DMS53 treated with DMSO at 0.1 percent for 48 hours (cell line): ENCODE measurements at regions not wholly inside any gene's neighbourhood (a gene's known extent, or its start where the extent isn't known, plus 50 kb on each side); places are given as distances from the start of the nearest gene placed in this dataset.

Experiments
- DNase-seq: peaks from one replicate; lab custom pipeline; 2025; ENCODE audit not compliant: unreplicated experiment; lab: John Stamatoyannopoulos, UW

DNA sequence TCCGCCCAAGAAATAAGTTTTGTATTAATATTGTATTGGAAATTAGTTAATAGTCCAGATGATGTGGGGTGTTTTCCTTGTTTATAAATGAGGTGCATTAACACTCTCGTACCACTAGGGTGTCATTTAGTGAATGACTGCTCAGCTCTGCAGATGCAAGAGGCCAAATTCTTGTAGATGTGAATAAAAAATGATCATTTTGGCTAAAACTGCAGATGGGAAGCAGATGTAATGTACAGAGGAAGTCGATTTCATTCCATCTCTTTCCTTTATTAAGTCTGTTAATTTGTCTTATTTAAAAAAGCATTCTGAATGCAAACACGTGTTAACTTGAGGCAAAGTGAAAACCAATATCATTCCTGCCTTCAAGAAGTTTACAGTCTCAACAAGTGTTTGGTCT, 108.1 kb downstream of the DHX15 start:
- DNase-seq = peak; percentile 35

DNA sequence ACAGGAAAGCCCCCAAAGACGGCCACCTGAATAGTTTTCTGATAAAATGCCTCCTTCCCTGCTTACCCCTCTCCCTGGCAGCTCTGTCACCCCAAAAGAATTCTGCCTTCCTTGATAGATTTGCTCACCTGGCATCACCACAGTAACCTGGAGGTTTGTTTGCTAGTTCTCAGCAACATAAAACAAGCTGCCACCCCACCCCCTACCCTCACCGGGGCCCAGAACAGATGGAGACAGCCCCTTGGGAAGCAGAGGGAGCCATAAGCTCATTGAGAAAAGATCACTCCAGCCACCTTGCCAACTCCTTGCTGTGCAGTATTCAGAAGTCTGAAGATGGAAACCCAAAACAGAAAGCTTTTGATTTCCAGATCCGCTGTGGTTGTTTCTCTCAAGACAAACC, 108.6 kb downstream of the DHX15 start:
- no peak for DNase-seq

DNA sequence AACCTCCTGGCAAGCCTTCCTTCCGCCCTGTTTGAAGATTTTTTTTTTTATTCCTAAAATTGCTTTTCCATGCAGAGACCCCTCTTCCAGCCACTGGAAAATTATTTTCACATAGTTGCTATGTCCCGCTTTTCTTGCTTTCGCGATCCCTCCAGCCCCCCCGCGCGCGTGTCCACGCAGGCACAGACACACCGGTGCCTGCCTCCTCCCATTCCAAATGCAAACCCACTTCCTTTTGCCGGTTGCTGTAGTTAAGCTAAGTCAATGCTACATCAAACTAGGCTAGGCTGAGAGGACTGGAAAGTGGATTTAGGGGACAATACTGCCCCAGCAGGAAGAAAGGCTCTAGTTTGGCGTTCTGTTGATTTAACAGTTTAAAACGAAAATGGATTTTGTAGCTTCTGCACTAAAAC, 111.0 kb downstream of the DHX15 start:
- DNase-seq = peak; percentile 53

DNA sequence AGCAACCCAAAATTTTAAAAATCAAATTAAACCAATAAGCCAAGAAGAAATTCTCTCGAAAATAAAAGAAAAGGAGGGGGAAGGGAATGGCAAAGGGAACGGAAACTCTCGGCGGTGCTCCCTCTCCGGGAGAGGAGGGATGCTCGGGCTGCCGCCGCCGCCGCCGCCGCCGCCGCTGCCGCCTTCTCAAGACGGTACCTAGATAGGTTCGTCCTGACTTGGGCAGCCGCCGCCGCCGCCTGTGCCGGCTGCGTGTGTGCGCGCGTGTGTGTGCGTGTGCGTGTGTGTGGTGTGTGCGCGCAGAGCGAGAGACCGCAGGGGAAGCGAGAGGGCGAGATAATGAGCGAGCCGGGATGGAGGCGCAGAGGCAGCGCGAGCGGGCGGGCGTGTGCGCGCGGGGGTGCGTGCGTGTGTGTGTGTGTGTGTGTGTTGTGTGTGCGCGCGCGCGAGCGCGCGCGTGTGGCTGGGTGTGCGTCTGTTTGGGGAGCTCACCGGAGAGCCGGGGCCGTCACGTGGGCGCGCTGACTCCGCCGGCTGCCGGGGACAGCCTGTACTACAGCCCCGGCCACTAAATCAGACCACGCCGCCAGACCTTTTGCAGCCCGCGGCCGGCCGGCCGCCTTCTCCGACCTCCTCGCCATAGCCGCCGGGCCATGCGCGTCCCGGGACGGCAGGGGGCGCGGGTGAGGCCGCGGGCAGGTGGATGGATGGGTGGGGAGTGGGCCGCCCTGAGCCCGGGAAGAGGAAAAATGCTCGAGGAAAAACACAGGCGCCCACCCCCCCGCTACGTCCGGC, 111.6 kb downstream of the DHX15 start:
- DNase-seq = peak; percentile 87

DNA sequence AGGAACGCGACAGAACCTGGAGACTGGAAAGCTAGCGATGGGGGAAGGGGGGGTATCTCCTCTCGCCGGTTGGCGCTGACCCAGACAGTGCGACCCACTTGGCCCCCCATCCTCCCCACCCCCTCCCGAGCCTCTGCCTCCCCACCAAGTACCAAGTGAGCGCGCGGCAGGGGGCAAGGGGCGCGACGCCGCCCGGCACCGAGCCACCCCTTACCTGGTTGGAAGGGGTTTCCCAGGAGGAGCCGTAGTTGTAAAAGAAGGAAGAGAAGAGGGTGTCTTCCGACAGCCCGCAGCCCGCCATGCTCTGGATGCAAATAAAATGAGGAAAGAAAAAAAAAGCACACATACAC, 112.2 kb downstream of the DHX15 start:
- DNase-seq = no peak

DNA sequence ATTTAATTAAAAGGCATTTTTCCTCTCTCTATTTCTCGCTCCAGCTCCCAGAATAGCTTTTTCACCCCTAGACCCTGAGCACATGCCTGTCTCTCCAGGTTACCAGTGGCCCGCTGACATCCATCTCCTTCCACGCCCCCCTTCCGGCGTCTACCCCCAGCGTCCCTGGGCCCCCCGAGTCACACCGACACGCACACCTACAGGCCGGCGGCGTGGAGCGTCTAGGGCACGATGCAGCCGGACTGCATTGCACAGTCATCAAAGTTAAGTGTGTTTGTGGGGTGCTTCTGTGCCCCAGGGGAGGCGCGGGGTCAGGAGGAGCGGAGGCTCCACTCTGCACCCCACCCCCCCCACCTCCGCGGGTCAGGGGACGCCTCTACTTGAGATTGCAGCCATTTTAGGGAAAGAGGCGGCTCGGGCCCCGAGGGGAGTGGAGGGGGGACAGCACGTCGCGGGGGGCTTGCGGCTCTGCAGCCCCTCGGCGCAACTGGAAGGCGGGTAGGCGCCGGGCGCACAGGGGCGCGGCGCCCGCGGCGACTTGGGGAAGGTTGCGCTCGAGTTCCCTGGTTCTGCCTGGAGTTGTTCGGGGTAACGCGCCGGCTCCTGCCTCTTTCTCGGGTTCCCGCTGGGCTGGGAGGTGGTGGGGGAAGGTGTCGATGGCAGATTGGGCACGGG, 112.7 kb downstream of the DHX15 start:
- no peak for DNase-seq

DNA sequence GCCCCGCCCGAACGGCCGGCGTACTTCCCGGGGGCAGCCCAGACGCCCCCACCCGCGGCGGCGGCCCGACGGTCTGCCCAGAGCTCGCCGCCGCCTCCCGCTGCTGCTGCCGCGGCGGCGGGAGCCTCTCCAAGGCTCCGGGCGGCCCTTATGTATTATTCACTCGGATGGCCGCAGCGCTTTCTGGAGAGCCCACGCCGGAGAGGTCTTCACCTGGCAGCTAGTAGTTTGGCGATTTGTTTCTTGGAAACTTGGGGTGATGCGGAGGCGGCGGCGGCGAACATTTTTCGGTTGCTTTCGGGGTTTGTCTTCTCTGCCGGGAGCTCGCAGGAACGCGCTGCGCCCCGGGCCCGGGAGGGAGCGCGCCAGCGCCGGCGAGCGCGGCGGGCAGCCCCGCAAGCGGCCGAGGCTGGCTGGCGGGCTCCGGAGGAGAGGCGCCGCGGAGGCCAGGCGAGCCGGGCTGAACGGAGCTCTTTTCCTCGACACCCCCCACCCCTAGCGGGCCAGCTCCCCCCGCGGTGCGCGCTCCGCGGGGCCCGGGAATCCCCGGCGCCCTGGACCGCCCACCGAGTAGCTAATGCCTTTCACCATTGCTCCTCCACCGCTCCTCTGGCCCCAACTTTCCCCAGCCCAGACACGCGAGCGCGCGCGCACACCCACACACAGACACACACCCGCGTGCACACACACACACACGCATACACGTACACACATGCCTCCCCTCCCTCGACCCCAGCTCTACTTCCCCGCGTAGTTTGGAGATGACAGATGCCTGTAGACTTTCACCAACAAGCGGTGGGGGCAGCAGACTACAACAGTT, 113.5 kb downstream of the DHX15 start:
- peak; percentile 50 for DNase-seq

DNA sequence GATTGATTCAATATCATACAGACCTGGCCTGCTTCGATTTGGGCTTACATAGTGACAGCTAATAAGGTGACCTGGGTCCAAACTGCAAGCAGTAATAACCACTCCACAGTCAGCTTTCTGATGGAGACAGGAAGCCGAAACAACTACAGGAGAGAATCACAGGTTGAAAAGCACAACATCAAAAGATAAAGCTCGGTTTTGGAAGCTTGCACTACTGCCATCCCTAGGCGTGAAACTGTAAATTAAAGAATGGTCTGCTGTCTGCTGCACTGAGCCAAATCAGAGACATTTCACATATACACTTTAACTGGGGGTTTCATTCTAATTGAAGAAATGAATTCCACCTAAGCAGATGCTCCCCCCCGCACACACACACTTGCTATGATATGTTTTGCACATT, 116.3 kb downstream of the DHX15 start:
- DNase-seq = no peak

DNA sequence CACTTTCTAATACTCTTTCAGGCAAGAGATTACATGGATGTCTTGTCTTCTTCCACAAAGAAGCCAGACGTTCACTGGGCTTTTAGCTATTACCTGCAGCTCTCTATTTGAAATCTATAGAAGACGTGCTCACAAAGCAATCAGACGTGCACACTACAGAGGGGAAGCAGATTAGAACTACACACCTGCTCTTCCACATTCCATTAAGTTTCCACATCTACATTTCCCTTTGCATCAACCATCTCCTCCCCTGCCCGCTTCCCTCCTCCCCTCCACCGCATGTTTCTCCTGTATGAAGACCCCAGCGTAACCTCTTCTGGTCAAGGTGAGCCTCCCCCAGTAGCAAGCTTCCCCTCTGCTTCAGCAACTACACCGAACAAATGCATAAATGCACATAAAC, 119.8 kb downstream of the DHX15 start:
- DNase-seq = no peak

DNA sequence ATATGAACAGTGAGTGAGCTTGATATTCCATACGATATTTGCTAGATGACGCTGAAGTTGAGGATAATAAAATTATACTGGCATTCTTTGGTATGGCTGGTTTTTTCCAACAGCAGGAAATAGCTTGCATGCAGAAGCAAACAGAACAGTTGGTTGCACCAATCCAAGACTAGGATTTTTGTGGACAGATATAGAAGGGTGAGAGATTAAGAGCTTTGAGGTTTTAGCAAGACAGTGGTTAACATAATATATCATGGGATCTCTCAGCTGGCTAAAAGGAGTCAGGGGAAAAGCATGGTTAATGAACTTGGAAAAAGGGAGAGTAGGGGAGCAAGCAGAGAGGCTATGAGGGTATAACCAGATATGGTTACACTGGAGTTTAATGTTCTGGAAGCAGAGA, 127.9 kb downstream of the DHX15 start:
- no peak for DNase-seq

DNA sequence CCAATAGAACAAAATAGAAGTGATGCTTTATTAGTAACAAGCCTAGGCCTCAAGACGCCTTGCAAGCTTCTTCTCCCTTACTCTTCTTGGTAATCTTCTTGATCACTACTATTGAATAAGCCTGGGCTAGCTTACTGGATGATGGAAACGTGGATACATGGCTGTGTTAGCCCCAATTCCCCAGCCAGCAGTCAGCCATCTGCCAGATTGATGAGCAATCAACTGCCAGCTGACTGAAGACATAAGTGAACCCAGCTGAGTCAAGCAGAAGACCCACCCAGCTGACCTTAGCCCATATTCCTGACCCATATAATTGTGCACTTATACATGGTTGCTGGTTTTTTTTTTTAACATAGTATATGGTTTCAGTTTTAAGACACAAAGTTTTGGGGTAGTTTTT, 130.4 kb downstream of the DHX15 start:
- DNase-seq = no peak

DNA sequence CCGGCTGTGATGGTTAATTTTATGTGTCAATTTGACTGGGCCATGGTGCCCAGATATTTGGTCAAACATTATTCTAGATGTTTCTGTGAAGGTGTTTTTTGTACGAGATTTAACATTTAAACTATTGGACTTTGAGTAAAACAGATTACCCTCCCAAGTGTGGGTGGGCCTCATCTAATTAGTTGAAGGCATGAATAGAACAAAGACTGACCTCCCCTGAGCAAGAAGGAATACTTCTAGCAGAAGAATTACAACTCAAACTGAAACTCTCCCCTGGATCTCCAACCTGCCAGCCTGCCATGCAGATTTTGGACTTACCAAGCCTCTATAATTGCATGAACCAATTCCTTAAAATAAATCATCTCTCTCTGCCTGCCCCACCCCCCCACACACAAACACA, 132.5 kb downstream of the DHX15 start:
- DNase-seq = no peak

DNA sequence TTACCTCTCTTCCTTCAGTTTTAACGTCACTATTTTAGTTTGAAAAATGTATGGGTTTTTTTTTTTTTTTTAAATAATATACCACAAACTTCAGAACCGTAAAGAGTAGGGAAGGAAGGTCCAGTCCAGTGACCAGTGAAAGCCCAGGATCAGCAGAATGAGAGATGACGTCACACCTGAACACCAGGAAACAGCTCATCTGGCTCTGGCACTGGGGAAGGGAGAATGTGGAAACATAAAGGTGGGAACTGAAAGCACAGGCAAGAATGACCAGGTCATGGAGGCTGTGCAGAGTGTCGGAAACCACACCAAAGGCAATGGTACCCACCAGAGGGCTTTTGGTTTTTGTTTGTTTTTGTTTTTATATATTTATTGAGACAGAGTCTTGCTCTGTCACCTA, 141.2 kb downstream of the DHX15 start:
- no peak for DNase-seq

DNA sequence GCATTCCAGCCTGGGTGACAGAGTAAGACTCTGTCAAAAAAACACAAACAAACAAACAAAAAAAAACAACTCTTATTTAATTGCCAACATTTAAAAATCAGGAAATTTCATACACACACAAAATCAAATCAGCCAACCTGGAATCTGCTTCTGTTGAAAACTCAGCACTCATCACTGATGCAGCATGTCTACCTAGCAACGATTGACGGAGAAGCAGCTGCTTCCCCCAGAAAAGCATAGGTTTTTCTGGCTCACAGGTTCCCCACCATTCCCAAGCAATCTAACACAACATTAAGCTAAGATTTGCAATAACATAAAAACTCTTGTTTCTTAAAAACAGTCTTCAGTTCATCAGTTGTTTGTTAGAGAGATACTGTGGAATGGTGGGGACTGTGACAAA, 143.6 kb downstream of the DHX15 start:
- no peak for DNase-seq

DNA sequence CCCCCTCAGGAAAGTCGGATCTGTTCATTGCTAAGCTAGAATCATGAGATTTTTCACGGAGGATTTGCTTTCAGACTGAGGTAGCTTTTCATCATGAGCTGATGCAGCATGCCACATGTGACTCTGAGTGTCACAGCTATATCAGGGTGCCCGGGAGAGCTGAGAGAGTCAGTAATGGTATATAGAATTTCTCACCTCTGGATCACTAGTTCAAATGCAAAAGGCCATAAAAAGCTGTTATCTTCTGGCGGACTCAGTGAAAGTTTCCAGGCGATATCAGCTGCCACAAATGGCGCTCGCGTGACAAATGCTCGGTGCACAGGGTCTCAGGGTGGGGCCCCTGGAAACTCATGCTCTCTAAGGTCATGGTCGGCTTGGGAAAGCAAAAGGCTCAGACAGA, 150.1 kb downstream of the DHX15 start:
- no peak for DNase-seq

DNA sequence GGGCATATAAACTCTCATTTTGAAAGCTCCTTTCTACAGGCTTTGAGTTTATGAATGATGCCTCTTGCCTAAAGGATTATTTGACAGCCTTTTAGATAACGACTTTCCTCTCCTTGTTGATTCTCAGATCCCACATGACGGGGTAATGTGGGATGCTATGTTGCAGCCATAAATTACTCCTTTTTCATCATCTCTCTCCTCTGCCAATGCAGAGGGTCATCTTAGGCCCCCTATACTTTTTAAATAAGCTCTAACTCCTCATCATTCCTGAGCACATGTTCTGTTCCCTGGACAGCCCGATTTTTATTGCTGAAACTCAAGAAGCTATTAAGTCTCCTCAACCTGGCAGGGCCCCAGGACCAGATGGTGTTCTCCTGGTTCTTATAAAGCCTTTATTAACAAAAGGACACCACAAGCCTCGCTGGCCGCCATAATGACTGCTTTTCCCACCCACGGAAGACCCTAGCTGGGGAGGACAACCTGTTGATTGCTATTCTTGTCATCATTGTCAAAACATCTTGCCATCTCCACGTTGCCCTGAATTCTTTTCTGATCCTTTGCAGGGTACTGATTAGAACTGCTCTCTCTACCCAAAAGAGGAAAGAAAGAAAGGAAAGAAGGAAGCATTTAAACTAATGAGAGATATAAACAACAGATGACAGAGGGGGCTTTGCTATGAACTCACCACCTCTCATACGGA, 150.7 kb downstream of the DHX15 start:
- DNase-seq = no peak

DNA sequence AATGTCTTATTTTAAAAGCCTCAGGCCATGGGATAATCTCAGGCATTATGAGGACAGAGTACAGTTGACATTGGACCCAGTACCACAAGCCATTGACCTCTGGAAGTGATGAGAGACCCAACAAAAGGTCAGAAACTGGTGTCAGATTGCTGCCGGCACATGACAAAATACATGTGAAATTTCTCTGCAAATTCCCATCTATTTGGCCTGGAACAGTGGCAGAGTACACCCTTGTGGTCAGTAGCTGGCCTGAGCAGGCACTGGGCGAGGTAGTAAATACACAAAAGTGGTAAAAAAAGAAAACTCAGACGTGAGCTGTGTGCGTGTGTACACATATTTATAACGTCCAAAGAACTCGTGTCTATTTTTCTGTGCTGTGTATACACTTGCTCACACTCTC, 155.5 kb downstream of the DHX15 start:
- no peak for DNase-seq

DNA sequence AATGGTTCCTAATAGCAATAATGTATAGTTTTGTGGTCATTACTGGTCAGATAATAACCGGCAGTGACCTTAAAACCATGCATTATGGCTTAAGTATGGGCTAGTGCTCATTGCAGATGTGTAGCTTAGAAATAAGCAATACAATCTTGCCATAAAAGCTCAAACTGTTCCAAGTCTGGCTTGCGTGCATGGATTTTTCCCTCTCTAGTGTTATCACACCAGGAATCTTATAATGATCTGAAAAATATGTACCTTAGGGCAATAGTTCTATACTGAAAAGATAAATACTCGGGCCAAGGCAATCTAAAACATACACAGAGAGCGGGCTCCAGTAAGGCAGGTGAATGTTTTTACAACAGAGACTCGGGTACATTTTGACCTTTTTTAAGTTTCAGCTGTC, 157.8 kb downstream of the DHX15 start:
- DNase-seq = no peak

DNA sequence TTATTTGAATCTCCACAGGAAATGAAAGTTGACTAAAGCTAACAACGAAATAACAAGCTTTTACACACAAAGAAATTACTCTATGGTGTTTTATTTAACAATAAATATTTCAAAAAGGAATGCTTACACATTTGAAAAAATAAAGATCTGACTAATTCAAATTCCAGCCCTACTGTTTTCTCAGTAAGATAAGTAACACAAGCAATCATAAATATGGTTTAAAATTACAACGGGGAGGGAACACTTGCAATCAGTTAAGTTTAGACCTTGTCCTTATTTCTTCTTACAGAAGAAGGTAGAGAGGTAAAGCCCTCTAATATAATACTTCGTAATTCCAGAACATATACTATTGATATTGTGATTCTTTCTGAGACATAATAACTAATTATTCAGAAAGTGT, 158.5 kb downstream of the DHX15 start:
- DNase-seq = no peak

DNA sequence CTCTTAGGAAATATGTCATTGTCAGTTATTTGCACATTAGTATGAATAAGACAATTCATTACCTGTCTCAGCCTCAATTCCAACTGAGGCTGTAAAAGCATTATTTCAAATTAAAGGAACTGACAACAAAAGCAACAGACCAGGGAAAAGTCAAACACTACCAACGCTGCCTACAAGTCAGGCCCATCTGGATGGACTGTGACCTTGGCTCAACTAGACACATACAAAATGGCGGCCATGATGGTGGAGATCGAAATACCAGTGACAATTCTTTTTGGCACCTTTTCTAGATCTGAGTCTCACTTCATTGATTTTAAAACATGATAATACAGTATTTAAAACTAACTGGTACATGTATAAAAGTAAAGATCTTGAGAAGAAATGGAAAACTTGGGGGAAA, 160.7 kb downstream of the DHX15 start:
- DNase-seq = no peak

DNA sequence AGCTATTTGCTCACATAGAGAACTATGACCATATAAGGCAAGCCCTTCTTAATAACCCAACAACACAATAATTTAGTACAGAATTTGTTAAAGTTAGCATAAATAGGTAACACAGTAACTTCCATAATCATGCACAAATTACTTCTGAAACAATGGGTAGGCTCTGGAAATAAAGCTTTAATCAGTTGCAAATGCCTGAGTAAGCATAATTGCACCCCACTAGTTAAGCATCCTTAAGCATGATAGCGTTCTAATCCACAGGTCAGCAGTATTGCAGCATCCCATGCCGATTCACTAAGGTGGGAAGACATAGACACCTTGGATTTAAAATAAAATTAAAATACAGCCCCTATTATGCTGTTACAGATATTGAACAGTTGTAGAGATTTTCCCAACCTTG, 161.7 kb downstream of the DHX15 start:
- DNase-seq = no peak
